ENCODE measurements at regions not wholly inside any gene's neighbourhood (a gene's known extent, or its start where the extent isn't known, plus 50 kb on each side); places are given as distances from the start of the nearest gene placed in this dataset.
A peak's percentile ranks its signal among the peaks of the same experiment; 100 is the strongest.

- Histone ChIP-seq H3K4me1 (ENCODE audit: control insufficient read depth in 2 of 3, insufficient read depth in 2 of 3, low read depth in 1 of 3, low read length in 3 of 3) (no peaks in the 10 kb centered on the region), H3K27me3 (ENCODE audit: control insufficient read depth, insufficient read depth, low read length) (no peaks in the 10 kb centered on the region), H3K9me3 (ENCODE audit: control insufficient read depth in 2 of 3, insufficient read depth in 1 of 3, low read length in 3 of 3) (no peaks in the 10 kb centered on the region), H3K4me3 (ENCODE audit: low read length in 3 of 3) (no peak overlapping the region), H3K27ac (ENCODE audit: low read depth in 2 of 2, low read length in 2 of 2) (no peak overlapping the region), H3K9ac (ENCODE audit: low read length in 3 of 3) (no peak overlapping the region), H3K36me3 (ENCODE audit: control insufficient read depth in 2 of 3, insufficient read depth in 3 of 3, low read length in 3 of 3) (no peaks in the 10 kb centered on the region)
- intact Hi-C loops (cut with DNase I), result no loop called here
- DNase-seq (no peak), FAIRE-seq (no peak)
- no peak for TF ChIP-seq CTCF (IDR thresholded peaks at IDR 0.05; ENCODE audit: borderline replicate concordance, extremely low read depth, insufficient read depth)
These were observed 230.5 kb upstream of the THSD7B start for GRCh38 chr2:136534811-136535210.

- no peak for TF ChIP-seq CTCF (IDR thresholded peaks at IDR 0.05; ENCODE audit: borderline replicate concordance, extremely low read depth, insufficient read depth)
- intact Hi-C loops (cut with DNase I), result no loop called here
These were observed 233.2 kb upstream of the THSD7B start for GRCh38 chr2:136532171-136532570.

GRCh38 chr2:136531731-136532130, 233.6 kb upstream of the THSD7B start:
- Histone ChIP-seq H3K9me3 (ENCODE audit: control insufficient read depth in 2 of 3, insufficient read depth in 1 of 3, low read length in 3 of 3) (no peaks in the 10 kb centered on the region), H3K36me3 (ENCODE audit: control insufficient read depth in 2 of 3, insufficient read depth in 3 of 3, low read length in 3 of 3) (no peaks in the 10 kb centered on the region), H3K27me3 (ENCODE audit: control insufficient read depth, insufficient read depth, low read length) (no peaks in the 10 kb centered on the region), H3K4me1 (ENCODE audit: control insufficient read depth in 2 of 3, insufficient read depth in 2 of 3, low read depth in 1 of 3, low read length in 3 of 3) (no peaks in the 10 kb centered on the region), H3K4me3 (ENCODE audit: low read length in 3 of 3) (no peak overlapping the region), H3K27ac (ENCODE audit: low read depth in 2 of 2, low read length in 2 of 2) (no peak overlapping the region), H3K9ac (ENCODE audit: low read length in 3 of 3) (no peak overlapping the region)
- FAIRE-seq, result no peak
- intact Hi-C loops (cut with DNase I), result no loop called here
- no peak for DNase-seq
- TF ChIP-seq CTCF (IDR thresholded peaks at IDR 0.05; ENCODE audit: borderline replicate concordance, extremely low read depth, insufficient read depth), result no peak

More at GRCh38 chr2:136532171-136532570, 233.2 kb upstream of the THSD7B start:
- Histone ChIP-seq H3K4me3 (ENCODE audit: low read length in 3 of 3) (no peak overlapping the region), H3K9me3 (ENCODE audit: control insufficient read depth in 2 of 3, insufficient read depth in 1 of 3, low read length in 3 of 3) (no peaks in the 10 kb centered on the region), H3K36me3 (ENCODE audit: control insufficient read depth in 2 of 3, insufficient read depth in 3 of 3, low read length in 3 of 3) (no peaks in the 10 kb centered on the region), H3K4me1 (ENCODE audit: control insufficient read depth in 2 of 3, insufficient read depth in 2 of 3, low read depth in 1 of 3, low read length in 3 of 3) (no peaks in the 10 kb centered on the region), H3K27ac (ENCODE audit: low read depth in 2 of 2, low read length in 2 of 2) (no peak overlapping the region), H3K27me3 (ENCODE audit: control insufficient read depth, insufficient read depth, low read length) (no peaks in the 10 kb centered on the region), H3K9ac (ENCODE audit: low read length in 3 of 3) (no peak overlapping the region)
- DNase-seq (no peak), FAIRE-seq (no peak)

- H3K4me3 ChIP-seq (ENCODE audit: low read length in 3 of 3), result no peak overlapping the region
- H3K27me3 ChIP-seq (ENCODE audit: control insufficient read depth, insufficient read depth, low read length), result no peaks in the 10 kb centered on the region
- no peaks in the 10 kb centered on the region for H3K4me1 ChIP-seq (ENCODE audit: control insufficient read depth in 2 of 3, insufficient read depth in 2 of 3, low read depth in 1 of 3, low read length in 3 of 3)
- no peak for TF ChIP-seq CTCF (IDR thresholded peaks at IDR 0.05; ENCODE audit: borderline replicate concordance, extremely low read depth, insufficient read depth)
- no peak overlapping the region for H3K9ac ChIP-seq (ENCODE audit: low read length in 3 of 3)
- H3K36me3 ChIP-seq (ENCODE audit: control insufficient read depth in 2 of 3, insufficient read depth in 3 of 3, low read length in 3 of 3), result no peaks in the 10 kb centered on the region
- FAIRE-seq (no peak), DNase-seq (peak in 2 of 5 donors; percentile 22 to 40)
- no peaks in the 10 kb centered on the region for H3K9me3 ChIP-seq (ENCODE audit: control insufficient read depth in 2 of 3, insufficient read depth in 1 of 3, low read length in 3 of 3)
- intact Hi-C loops (cut with DNase I), result no loop called here
- H3K27ac ChIP-seq (ENCODE audit: low read depth in 2 of 2, low read length in 2 of 2), result no peak overlapping the region
These were observed 235.2 kb upstream of the THSD7B start for GRCh38 chr2:136530146-136530545.

All from kidney (tissue), 13 donors.